GM18873 (cell line): ENCODE measurements at regions not wholly inside any gene's neighbourhood (a gene's known extent, or its start where the extent isn't known, plus 50 kb on each side); places are given as distances from the start of the nearest gene placed in this dataset.

Source experiments
- ATAC-seq: cut with Tn5 transposase; IDR thresholded peaks from one replicate; pipeline ENCODE4 v1.9.1; 2021; ENCODE audit warnings: mild to moderate bottlenecking, moderate library complexity, moderate number of reproducible peaks; ENCODE audit not compliant: unreplicated experiment, low FRiP score

DNA sequence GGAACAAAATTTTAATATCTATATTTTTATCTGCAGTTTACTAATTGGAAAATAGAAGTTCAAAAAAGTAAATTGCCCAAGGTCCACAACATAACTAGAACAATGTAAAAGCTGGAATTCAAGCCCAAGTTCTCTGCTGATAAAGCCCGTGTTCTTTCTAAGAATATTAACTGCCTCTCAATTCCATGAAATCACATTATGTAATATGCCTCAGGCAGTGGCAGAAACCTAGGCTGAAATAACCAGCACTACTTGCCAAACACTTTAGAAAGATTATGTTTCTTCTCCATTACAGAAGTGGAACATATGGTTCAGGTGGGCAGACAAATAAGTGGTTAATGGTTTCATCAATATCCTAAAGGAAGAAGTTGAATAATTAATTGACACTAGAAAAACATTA, 56.7 kb upstream of the ADGRL3 start:
- ATAC-seq, result no peak

DNA sequence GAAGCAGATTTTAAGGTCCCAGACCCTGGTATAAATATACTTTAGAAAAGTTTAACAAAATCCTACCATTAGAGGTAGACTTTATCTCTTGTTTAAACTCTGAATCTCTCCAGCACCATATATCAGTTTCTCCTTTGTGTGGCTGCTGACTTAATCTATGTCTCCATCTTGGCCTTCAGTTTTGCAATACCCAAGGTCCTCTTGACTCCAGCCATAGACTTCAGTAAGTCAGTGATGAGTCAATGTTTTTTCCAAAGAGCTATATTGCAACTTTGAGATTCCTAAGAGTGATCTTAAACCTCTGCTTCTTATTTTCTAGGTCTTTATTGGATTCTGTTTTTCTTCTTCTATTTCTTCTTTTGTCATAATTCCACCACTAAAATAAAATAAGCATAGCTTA, 50.8 kb upstream of the ADGRL3 start:
- ATAC-seq, result no peak
